Smooth muscle cell (in vitro differentiated cells): ENCODE measurements at regions not wholly inside any gene's neighbourhood (a gene's known extent, or its start where the extent isn't known, plus 50 kb on each side); places are given as distances from the start of the nearest gene placed in this dataset.

Source experiments
- DNase-seq: peaks from one replicate; lab custom pipeline; 2025; ENCODE audit not compliant: unreplicated experiment; lab: John Stamatoyannopoulos, UW
- H2AFZ ChIP-seq: fragments of 200-600 bp; sonication (generic); 2 replicates; pipeline ENCODE4 v1.6.0; 2016; ENCODE audit warnings: antibody characterized with exemption, low read depth, mild to moderate bottlenecking
- H3F3A ChIP-seq: fragments of 200-600 bp; sonication (generic); 2 replicates; pipeline ENCODE4 v1.6.0; 2017; ENCODE audit warnings: antibody characterized with exemption, low read depth
- H3K27ac ChIP-seq: fragments of 200-600 bp; sonication (generic); 2 replicates; pipeline ENCODE4 v1.5.1; 2016; ENCODE audit warnings: low read depth, mild to moderate bottlenecking
- H3K27me3 ChIP-seq: fragments of 200-600 bp; sonication (generic); 2 replicates; pipeline ENCODE4 v1.6.1; 2016; ENCODE audit warnings: low read depth, mild to moderate bottlenecking
- H3K36me3 ChIP-seq: fragments of 200-600 bp; sonication (generic); 2 replicates; pipeline ENCODE4 v1.5.1; 2016; ENCODE audit warnings: low read depth
- H3K4me1 ChIP-seq: fragments of 200-600 bp; sonication (generic); 2 replicates; pipeline ENCODE4 v1.5.1; 2016; ENCODE audit warnings: low read depth
- H3K4me2 ChIP-seq: fragments of 200-600 bp; sonication (generic); 2 replicates; pipeline ENCODE4 v1.6.0; 2016; ENCODE audit warnings: mild to moderate bottlenecking
- H3K4me3 ChIP-seq: fragments of 200-600 bp; sonication (generic); 2 replicates; pipeline ENCODE4 v1.5.1; 2016; ENCODE audit warnings: mild to moderate bottlenecking
- H3K79me2 ChIP-seq: fragments of 200-600 bp; sonication (generic); 2 replicates; pipeline ENCODE4 v1.6.0; 2016; ENCODE audit warnings: low read depth, mild to moderate bottlenecking
- H3K9ac ChIP-seq: fragments of 200-600 bp; sonication (generic); 2 replicates; pipeline ENCODE4 v1.6.0; 2016; ENCODE audit warnings: low read depth
- H3K9me3 ChIP-seq: fragments of 200-600 bp; sonication (generic); replicated peaks from 2 replicates; pipeline ENCODE4 v1.5.1; 2016; ENCODE audit warnings: low read depth
- H4K20me1 ChIP-seq: fragments of 200-600 bp; sonication (generic); 2 replicates; pipeline ENCODE4 v1.6.0; 2016; ENCODE audit warnings: low read depth
- CTCF ChIP-seq: fragments of 200-600 bp; sonication (generic); IDR thresholded peaks from 2 replicates; pipeline ENCODE4 v1.5.1; 2017; ENCODE audit warnings: borderline replicate concordance, mild to moderate bottlenecking, antibody characterized with exemption; ENCODE audit not compliant: insufficient read depth, poor library complexity, severe bottlenecking
- WGBS: methylation state at CpG from one replicate; pipeline ENCODE4 v1.1.7; 2016; ENCODE audit warnings: low lambda C conversion rate; 5-methylcytosine and 5-hydroxymethylcytosine counted together

- Histone ChIP-seq H3K4me1 (peaks cover 2% of the 10 kb centered on the region), H3K27ac (peak overlapping the region; percentile 3), H3K4me3 (no peak overlapping the region), H3K9me3 (no peaks in the 10 kb centered on the region), H3K36me3 (no peaks in the 10 kb centered on the region), H3K79me2 (no peaks in the 10 kb centered on the region), H3F3A (no peaks in the 10 kb centered on the region), H3K9ac (no peak overlapping the region), H3K27me3 (no peaks in the 10 kb centered on the region), H3K4me2 (no peak overlapping the region), H4K20me1 (no peaks in the 10 kb centered on the region), H2AFZ (no peak overlapping the region)
- 72% methylated on average over 10 of the region's 10 CpGs for WGBS
- TF ChIP-seq CTCF = no peak
- no peak for DNase-seq
Observed at GRCh38 chr20:58020656-58021454, 207.6 kb downstream of the ANKRD60 start.

GRCh38 chr20:58019850-58020625, 208.4 kb downstream of the ANKRD60 start:
- no peak for DNase-seq
- H3K36me3 ChIP-seq = no peaks in the 10 kb centered on the region
- no peaks in the 10 kb centered on the region for H3K79me2 ChIP-seq
- H3K27me3 ChIP-seq = no peaks in the 10 kb centered on the region
- no peaks in the 10 kb centered on the region for H4K20me1 ChIP-seq
- TF ChIP-seq CTCF = no peak
- H3K27ac ChIP-seq = no peak overlapping the region
- 92% methylated on average over 8 of the region's 8 CpGs for WGBS
- peaks cover 2% of the 10 kb centered on the region for H3K4me1 ChIP-seq
- no peak overlapping the region for H3K4me2 ChIP-seq
- no peaks in the 10 kb centered on the region for H3K9me3 ChIP-seq
- no peak overlapping the region for H3K9ac ChIP-seq
- H2AFZ ChIP-seq = no peak overlapping the region
- H3K4me3 ChIP-seq = no peak overlapping the region
- no peaks in the 10 kb centered on the region for H3F3A ChIP-seq

- WGBS = 55% methylated on average over 24 of the region's 24 CpGs
- Histone ChIP-seq H3K4me2 (peak overlapping the region; percentile 7), H3K36me3 (no peaks in the 10 kb centered on the region), H3K9me3 (no peaks in the 10 kb centered on the region), H3F3A (no peaks in the 10 kb centered on the region), H3K9ac (no peak overlapping the region), H3K4me3 (no peak overlapping the region), H3K27ac (peak overlapping the region; percentile 88), H2AFZ (no peak overlapping the region), H3K4me1 (peaks cover 2% of the 10 kb centered on the region), H3K27me3 (no peaks in the 10 kb centered on the region), H3K79me2 (no peaks in the 10 kb centered on the region), H4K20me1 (no peaks in the 10 kb centered on the region)
- no peak for DNase-seq
- TF ChIP-seq CTCF = no peak
Observed at GRCh38 chr20:58019027-58019849, 209.2 kb downstream of the ANKRD60 start.
